HG03045 (cell line): ENCODE measurements at regions not wholly inside any gene's neighbourhood (a gene's known extent, or its start where the extent isn't known, plus 50 kb on each side); places are given as distances from the start of the nearest gene placed in this dataset.
A peak's percentile ranks its signal among the peaks of the same experiment; 100 is the strongest.
"Not testable (repeated sequence)": the region's sequence is repeated elsewhere in the genome, so short reads cannot be mapped to it uniquely, and the experiment has no call there.

Source experiments
- ATAC-seq: cut with Tn5 transposase; IDR thresholded peaks from one replicate; pipeline ENCODE4 v1.9.1; 2021; ENCODE audit warnings: mild to moderate bottlenecking, moderate library complexity; ENCODE audit not compliant: unreplicated experiment

GRCh38 chr6:131490441-131490840 is 82.6 kb upstream of the ARG1 start:
- ATAC-seq = no peak

GRCh38 chr6:131492932-131493573 is 80.0 kb upstream of the ARG1 start:
- ATAC-seq = no peak

GRCh38 chr6:131504387-131504786 is 68.6 kb upstream of the ARG1 start:
- not testable (repeated sequence) for ATAC-seq

DNA sequence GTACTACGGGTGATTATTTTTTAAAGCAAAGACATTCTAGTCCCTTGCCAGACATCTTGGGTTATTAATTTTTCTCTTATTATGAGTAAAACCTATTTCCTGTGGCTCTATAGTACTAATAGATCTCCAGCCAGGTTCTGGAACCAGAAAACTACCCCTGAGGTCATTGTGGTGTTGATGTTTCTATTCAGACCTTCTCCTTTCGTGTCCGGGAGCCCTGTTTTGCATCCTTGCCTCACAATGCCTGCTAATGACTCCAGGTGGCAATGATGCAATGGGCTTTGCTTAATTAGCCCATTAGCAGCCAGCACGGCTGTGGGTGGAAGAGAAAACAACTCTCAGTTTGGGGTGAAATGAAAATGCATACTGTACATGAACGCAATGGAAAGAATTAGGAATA is 62.9 kb upstream of the ARG1 start:
- peak; percentile 66 for ATAC-seq

GRCh38 chr6:131510591-131510990 is 62.4 kb upstream of the ARG1 start:
- ATAC-seq = no peak

GRCh38 chr6:131519670-131520436 is 53.2 kb upstream of the ARG1 start:
- ATAC-seq = peak; percentile 84
